CD4-positive, alpha-beta T cell treated with Interleukin-12 subunit alpha and Interleukin-12 subunit beta, for 1 hour (primary cell): ENCODE measurements at regions not wholly inside any gene's neighbourhood (a gene's known extent, or its start where the extent isn't known, plus 50 kb on each side); places are given as distances from the start of the nearest gene placed in this dataset.

Experiments
- DNase-seq: peaks from one replicate; pipeline ENCODE4 v3.0.0-alpha.2; 2020

- DNase-seq: no peak
Measured at GRCh38 chr5:133905424-133905823, 63.0 kb downstream of the C5orf15 start.

GRCh38 chr5:133904641-133905040 is 63.8 kb downstream of the C5orf15 start:
- no peak for DNase-seq

- DNase-seq: no peak
Measured at GRCh38 chr5:133902511-133903118, 65.8 kb downstream of the C5orf15 start.

DNA sequence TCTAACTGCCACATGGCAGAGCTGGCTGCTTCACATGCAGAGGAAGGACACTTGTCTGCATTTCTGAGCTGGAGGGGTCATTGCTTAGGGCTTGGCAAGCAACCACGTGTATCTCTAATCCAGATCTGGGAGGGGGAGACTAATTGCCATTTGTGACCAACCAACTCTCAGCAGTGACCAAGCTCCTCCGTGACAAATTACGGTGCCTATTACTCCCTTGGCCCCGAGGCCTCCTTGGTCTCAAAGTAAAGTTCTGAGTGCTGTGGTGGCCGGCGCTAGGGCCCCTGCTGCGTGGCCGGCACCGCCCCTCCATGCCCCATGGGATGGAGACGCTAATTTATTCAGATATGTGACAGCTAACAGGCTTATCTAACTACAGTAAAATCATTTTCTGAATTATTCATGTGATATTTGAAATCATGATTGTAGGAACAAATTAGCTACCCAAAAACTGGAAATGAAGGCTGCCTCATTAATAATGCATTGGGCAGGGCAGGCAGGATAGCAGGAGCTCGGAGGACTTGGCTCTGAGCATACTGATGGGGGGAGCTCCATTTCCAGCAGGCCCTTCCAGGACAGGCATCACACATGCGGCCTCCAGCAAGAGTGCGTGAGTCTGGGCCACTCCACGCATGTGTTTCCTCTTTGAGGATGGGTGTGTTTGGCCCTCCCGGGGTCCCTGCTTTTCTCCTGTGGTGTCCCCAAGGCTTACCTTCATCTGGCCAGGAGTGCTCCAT is 67.7 kb downstream of the C5orf15 start:
- no peak for DNase-seq

- DNase-seq: no peak
Measured at GRCh38 chr5:133899506-133899905, 68.9 kb downstream of the C5orf15 start.

GRCh38 chr5:133898440-133898839 is 70.0 kb downstream of the C5orf15 start:
- DNase-seq: no peak

- no peak for DNase-seq
Measured at GRCh38 chr5:133897431-133897830, 71.0 kb downstream of the C5orf15 start.

DNA sequence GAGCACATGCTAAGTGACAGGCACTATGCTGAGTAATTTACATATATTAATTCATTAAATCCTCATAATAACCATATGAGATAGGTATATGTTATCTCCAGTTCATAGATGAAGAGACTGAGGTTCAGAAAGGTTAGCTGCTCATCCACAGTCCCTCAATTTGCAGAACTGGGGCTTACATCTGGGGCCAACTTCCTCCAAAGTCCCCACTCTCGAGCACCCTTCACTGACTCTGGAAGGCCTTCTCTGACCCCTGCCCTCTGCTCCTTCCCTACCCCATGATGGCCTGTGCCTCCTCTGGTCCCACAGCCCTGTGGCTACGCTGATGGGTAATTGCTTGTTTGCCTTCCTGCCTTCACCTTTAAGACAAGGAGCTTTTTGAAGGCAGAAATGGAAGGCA is 71.6 kb downstream of the C5orf15 start:
- no peak for DNase-seq

DNA sequence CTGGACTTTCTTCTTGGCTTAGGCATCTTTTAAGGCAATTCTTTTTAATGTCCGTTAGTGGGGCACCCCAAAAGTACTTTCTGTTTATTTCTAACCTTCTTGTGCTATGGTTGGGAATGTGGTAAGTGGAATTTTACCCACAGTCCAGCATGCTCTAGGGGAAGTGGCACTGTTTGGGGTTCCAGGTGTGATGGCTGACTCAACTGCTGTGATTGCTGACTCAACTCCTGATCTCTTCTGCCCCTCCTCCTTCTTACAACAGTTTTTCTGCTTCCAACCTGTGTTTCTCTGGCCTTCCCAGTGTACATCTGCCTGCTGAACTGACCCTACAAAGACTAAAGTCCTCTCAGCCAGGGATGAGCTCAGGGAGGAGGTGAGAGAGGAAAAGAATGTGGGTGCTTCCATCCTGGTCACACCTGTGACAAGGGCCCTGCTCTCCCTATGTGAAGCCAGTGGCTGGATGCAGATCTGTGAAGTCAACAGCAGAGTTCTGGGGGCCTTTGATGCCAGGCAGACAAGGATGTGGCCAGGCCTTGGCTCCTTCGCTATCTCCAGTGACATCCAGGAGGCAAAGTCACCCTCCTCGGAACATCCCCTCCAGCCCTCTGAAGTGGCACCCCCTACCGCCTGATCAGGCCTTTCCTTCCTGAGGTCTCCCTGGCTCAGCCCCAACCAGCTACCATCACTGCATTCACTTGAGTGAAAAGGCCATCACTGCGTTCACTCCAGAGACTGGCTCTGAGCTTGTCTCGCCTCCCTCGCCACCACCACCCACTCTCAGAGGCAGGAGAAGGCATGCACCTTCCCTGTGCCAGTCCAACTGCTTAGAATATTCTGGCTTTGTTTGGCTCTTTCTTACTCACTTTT is 72.2 kb downstream of the C5orf15 start:
- DNase-seq: no peak

- DNase-seq: no peak
Measured at GRCh38 chr5:133894143-133894542, 74.3 kb downstream of the C5orf15 start.

- DNase-seq: no peak
Measured at GRCh38 chr5:133892774-133893173, 75.7 kb downstream of the C5orf15 start.

DNA sequence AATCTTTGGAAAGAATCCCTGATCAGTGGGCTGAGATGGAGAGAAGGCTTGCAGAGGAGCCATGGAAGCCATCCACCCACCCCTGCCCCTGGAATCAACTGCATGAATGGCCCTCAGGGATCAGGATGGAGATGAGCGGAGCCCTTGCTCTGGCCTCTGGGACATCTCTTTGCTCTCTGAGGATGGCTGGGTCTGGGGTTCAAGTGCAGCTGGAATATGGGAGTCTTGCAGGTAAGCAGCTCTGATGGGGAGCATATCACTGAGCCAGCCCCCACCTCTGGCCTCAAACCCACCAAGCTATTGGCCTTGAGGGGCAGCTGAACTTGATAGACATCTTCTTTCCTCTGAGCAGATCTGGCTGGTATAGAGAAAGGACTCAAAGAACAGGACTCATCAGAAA is 76.1 kb downstream of the C5orf15 start:
- DNase-seq: no peak

GRCh38 chr5:133891390-133891789 is 77.0 kb downstream of the C5orf15 start:
- DNase-seq: no peak

GRCh38 chr5:133890776-133891280 is 77.6 kb downstream of the C5orf15 start:
- DNase-seq: no peak

DNA sequence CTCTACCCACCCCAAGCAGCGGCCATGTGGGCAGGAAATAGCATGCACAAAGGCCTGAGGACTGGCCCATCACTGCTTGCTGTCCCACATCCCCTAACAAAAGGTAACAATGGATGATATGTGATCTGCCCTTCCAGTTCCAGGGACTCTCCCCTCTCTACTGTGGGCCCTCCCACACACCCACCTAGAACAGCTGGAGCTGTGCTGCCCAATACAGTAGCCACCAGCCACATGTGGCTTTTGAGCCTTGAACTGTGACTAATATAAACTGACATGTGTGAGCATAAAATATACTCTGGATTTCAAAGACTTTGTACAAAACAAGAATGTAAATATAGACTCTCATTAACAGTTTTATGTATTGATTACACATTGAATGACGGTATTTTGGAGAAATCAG is 78.1 kb downstream of the C5orf15 start:
- no peak for DNase-seq

DNA sequence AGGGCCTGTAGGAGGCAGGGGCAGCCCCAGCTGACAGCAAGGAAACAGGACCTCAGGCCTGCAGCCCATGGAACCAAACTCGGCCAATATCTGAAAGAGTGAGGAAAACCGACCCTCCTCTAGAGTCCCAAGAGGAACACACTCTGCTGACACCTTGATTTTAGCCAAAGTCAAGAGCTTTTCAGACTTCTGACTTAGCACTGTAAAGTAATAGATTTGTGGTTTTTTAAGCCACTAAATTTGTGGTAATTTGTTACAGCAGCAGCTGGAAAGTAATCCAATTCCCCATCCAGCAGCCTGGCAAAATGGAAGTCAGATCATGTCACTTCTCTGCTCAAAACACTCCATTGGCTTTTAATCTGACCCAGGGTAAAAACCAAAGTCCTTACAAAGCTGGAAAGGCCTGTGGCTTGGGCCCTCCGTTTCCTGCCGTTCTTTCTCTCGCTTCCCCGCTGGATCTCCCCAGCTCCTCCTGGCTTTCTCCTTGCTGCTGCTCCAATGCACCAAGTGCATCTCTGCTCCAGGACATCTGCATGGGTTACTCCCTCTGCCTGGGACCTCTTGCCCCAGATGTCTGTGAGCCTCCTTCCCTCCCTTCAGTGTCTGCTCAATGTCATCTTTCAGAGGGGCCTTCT is 79.0 kb downstream of the C5orf15 start:
- no peak for DNase-seq

DNA sequence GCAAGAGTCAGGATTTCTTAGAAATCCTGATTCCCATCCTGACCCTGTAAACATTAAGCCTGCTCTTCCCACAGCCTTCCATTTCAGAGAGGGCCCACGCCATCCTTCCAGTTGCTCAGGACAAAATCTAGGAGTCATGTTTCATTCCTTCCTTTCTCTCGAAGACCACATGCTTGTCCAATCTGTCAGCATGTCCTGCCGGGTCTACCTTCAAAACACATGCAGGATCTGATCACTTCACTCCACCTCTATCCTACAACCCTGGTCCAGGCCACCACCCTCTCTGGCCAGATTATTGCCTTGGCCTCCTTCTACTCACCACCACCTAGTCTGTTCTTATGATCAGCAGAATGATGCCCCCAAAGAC is 79.8 kb downstream of the C5orf15 start:
- DNase-seq: no peak

DNA sequence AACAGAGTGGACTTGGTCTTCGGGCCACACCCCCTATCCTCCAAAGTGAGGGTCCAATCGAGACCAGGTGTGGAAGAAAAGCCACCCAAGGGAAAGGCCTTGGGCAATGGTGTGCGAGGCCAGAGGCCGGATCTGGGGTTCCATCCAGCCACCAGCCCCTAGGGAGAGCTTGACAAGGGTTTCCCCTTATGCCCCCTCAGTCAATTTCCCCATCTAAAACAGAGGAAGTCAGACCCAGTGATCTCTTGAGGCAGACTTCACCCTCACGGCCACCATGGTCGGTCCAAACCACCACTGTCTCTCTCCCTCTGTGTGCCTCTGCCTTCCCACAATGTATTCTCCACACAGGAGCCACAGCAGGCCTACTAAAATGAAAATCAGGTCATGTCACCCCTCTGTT is 82.9 kb downstream of the C5orf15 start:
- DNase-seq: no peak

DNA sequence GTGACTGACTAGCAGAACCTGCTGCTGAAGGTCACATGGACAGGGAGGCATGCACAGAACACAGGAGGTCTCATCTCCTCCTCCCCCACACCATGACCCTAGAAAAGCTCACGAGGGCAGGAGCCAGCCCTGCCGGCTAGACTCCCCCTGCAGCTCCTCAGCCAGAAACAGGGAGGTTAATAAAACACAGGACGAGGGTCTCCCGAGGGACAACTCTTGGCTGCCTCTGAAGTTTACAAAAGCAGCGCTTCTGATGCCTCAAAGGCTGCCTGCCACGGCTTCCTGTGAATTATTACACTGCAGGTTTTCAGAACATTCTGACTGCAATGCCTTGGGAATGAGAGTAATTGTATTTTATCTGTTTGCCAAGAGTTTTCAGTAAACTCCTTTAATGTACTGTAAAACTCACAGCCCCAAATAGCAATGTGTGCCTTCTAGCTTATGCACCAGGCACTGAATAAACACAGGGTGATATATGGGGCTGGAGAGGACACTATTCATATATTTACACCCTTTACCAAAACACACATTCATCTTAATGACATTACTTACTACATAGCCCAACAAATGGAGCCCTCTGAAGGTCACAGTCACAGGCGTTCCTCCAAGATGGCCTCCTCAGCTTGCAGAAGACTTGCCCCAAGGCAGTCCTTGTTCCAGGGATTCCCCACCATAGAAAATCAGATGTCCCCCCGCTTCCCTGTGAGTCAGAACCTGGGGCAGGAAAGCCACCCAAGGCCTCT is 83.7 kb downstream of the C5orf15 start:
- no peak for DNase-seq

- DNase-seq: no peak
Measured at GRCh38 chr5:133883916-133884315, 84.5 kb downstream of the C5orf15 start.

GRCh38 chr5:133882846-133883245 is 85.6 kb downstream of the C5orf15 start:
- DNase-seq: no peak

DNA sequence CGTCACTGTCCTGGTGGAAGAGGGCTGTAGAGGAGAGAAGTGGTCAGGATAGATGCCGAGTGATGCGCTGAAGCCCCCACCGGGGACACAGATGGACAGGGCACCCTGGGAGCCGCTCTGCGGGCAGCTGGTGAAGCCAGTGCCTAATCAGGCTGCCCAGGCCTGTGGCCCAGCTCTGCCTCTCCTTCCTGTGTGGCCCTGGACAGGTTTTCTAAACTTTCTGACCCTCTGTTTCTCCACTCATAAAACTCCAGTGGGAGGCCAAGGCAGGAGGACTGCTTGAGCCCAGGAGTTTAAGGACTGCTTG is 86.1 kb downstream of the C5orf15 start:
- no peak for DNase-seq
